ENCODE measurements at regions not wholly inside any gene's neighbourhood (a gene's known extent, or its start where the extent isn't known, plus 50 kb on each side); places are given as distances from the start of the nearest gene placed in this dataset.

- no peak for ATAC-seq
- POLR2A ChIA-PET = no interaction called here
- TF ChIP-seq NR2C2 (CRISPR knock-in tag; IDR thresholded peaks at IDR 0.05) (no peak), ZBTB43 (CRISPR knock-in tag; IDR thresholded peaks at IDR 0.05) (no peak), PRDM15 (CRISPR knock-in tag; IDR thresholded peaks at IDR 0.05) (no peak), STAT6 (CRISPR knock-in tag; conservative IDR thresholded peaks at IDR 0.05; ENCODE audit: low read depth) (no peak), TEAD1 (CRISPR knock-in tag; IDR thresholded peaks at IDR 0.05) (no peak), SMAD3 (CRISPR knock-in tag; IDR thresholded peaks at IDR 0.05; ENCODE audit: borderline replicate concordance) (no peak), ZNF423 (CRISPR knock-in tag; IDR thresholded peaks at IDR 0.05) (no peak), PREB (CRISPR knock-in tag; IDR thresholded peaks at IDR 0.05; ENCODE audit: borderline replicate concordance) (no peak), MXD4 (CRISPR knock-in tag; IDR thresholded peaks at IDR 0.05; ENCODE audit: borderline replicate concordance) (no peak), ZNF281 (CRISPR knock-in tag; IDR thresholded peaks at IDR 0.05) (no peak), ZNF232 (CRISPR knock-in tag; IDR thresholded peaks at IDR 0.05) (no peak)
- CTCF ChIA-PET = no interaction called here
- Mint-ChIP-seq H3K27ac (no peak overlapping the region), H3K27me3 (ENCODE audit: low read depth) (no peaks in the 10 kb centered on the region), H3K9me3 (peaks cover 4% of the 10 kb centered on the region), H3K4me3 (no peak overlapping the region), H3K4me1 (no peaks in the 10 kb centered on the region), H3K36me3 (no peaks in the 10 kb centered on the region)
- no peak for DNase-seq (ENCODE audit: low spot score)
Observed at GRCh38 chr2:221044781-221045180, 527.3 kb downstream of the EPHA4 start.

GRCh38 chr2:221050020-221050795 lies 521.9 kb downstream of the EPHA4 start:
- H3K27ac Mint-ChIP-seq = no peak overlapping the region
- no peak overlapping the region for H3K4me3 Mint-ChIP-seq
- TF ChIP-seq CREB1 (CRISPR knock-in tag; IDR thresholded peaks at IDR 0.05) = no peak
- TF ChIP-seq ATF1 (CRISPR knock-in tag; IDR thresholded peaks at IDR 0.05) = no peak
- no peak for TF ChIP-seq ATF3 (CRISPR knock-in tag; conservative IDR thresholded peaks at IDR 0.05)
- no peak for TF ChIP-seq PREB (CRISPR knock-in tag; IDR thresholded peaks at IDR 0.05; ENCODE audit: borderline replicate concordance)
- no peak for TF ChIP-seq OVOL2 (CRISPR knock-in tag; IDR thresholded peaks at IDR 0.05; ENCODE audit: borderline replicate concordance)
- ATAC-seq (no peak), DNase-seq (ENCODE audit: low spot score) (no peak)
- no peaks in the 10 kb centered on the region for H3K4me1 Mint-ChIP-seq
- H3K27me3 Mint-ChIP-seq (ENCODE audit: low read depth) = no peaks in the 10 kb centered on the region
- ChIA-PET POLR2A (no interaction called here), CTCF (no interaction called here)
- H3K36me3 Mint-ChIP-seq = no peaks in the 10 kb centered on the region
- H3K9me3 Mint-ChIP-seq = no peaks in the 10 kb centered on the region

All from WTC11 (cell line).